GM21737 (cell line): ENCODE measurements at regions not wholly inside any gene's neighbourhood (a gene's known extent, or its start where the extent isn't known, plus 50 kb on each side); places are given as distances from the start of the nearest gene placed in this dataset.

Source experiments
- ATAC-seq: cut with Tn5 transposase; IDR thresholded peaks from one replicate; pipeline ENCODE4 v1.9.1; 2021; ENCODE audit warnings: mild to moderate bottlenecking, moderate library complexity; ENCODE audit not compliant: unreplicated experiment

GRCh38 chr6:141593311-141593710, 539.4 kb upstream of the GJE1 start:
- no peak for ATAC-seq

DNA sequence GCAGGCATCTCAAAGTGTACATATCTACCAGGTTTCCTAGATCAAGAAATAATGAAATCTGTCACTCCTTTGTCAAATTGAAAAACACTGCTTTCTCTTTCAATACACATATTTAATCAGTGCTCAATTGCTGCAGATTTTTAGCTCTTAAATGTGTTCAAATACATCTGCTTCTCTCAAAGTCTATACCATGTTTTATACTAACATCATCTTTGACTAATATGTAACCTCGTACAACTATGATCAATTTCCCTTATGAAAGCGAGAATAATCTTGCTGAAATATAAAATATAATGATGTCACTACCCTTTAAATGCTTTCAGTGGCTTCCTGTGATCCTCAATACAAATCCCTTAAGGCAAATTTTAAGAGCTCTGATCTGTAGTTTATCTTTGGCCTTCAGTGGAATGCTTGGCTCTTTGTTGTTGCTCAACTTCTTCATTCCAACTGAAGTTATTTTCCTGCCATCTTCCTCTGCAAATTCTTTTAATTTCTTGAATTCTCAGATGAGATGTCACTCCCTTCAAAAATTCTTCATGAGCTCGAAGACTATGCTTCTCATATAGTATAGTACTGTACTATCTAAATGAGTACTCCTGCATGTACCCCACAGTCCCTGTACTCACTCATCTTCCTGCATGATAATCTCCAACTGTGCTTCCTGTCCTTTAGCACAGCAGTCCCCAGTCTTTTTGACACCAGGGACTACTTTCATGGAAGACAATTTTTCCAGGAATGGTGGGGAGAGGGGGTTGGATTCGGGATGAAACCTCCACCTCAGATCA, 545.1 kb upstream of the GJE1 start:
- ATAC-seq, result no peak

DNA sequence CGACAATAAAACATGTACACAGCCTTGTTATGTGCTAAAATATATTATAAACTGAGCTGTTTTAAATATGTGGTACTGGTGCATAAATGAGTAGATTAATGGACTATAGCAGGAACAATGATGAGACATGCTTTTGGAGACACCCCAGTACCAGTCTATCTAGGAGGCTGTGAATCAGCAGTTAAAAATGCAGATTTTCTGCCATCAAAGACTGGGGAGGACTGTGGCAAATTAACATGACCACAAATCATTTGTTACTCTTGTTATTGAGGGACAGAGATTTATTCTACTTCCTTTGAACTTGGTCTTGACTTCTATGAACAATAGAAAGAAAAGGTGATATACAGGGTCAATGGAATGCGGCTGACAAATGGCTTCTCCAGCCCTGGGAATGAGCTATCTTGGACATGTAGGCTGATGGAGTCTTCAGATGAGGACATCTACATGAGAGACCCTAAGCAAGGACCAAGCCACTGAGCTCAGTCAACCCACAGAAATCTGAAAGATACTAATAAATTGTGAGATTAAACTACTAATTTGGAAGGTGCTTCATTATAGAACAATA, 551.7 kb upstream of the GJE1 start:
- no peak for ATAC-seq

GRCh38 chr6:141580131-141580530, 552.6 kb upstream of the GJE1 start:
- ATAC-seq, result no peak

GRCh38 chr6:141576751-141577150, 556.0 kb upstream of the GJE1 start:
- ATAC-seq, result no peak

- ATAC-seq, result peak; percentile 85
Observed at GRCh38 chr6:141562851-141563763, 569.6 kb upstream of the GJE1 start.

DNA sequence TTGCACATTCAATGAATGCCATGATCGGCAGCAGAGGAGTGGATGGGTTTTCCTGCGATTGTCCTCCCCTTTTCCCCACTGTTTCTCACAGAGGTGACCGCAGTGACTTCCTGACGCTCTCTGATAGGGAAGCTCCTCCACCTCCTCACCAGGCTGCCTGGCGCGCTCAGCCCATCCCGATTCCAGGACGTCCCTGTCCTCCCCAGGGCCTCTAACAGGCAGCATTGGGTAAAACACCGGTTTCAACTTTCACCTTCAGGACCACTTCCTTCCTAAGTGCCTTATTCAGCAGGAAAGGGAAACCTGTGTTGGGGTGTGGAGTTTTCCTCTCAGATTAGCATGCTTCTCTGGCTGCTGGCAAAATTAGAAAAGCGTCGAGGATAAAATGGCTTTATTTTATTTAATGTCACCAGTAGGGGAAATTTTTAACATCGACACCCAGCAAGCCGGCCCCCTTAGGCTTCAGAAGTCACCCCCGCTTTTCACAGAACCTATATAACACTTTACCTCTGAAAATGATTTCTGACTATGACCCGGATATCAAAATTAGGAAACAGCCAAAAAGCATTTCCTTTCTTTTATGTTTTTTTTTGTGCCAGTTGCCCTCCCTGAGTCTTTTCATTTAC, 570.4 kb upstream of the GJE1 start:
- peak; percentile 22 for ATAC-seq

- no peak for ATAC-seq
Observed at GRCh38 chr6:141561154-141561553, 571.6 kb upstream of the GJE1 start.

DNA sequence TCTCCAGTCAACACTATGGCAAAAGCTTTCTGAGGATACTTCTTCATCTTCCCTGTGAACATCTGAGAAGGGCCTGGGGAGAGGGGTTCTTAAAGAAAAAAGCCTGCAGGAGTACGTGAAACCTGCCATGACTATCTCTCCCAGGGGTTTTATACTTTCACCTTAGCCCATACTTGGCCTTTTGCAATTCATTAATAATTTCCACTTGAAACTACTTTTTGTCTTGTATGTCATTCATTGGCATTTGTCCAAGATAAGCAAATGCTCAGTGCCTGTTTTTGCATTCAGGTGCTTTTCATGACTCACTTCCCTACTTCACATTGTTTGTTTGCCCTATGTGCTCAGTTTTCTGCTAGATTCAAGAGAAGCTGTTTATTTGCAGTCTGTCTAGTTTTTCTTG, 580.3 kb upstream of the GJE1 start:
- peak; percentile 85 for ATAC-seq

GRCh38 chr6:141552031-141552430, 580.7 kb upstream of the GJE1 start:
- ATAC-seq, result no peak

GRCh38 chr6:141551318-141551717, 581.4 kb upstream of the GJE1 start:
- no peak for ATAC-seq

DNA sequence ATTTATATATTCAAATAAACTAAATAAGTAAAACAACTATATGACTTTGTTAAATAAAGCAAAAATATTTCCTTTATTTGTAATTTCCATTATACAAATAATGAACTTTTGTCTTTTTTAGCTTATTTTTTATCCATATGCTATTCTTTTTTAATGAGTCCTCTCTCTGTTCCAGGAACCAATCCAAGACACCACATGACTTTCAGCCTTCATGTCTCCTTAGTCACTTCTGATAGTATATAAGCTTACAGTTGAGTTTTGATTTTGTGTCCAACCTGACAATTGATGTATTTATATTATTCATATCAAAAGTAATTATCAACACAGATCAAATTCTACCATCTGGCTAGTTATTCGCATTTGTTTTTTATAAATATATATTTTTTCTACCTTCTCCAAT, 582.3 kb upstream of the GJE1 start:
- ATAC-seq, result no peak

GRCh38 chr6:141548966-141549365, 583.8 kb upstream of the GJE1 start:
- no peak for ATAC-seq

- no peak for ATAC-seq
Observed at GRCh38 chr6:141541581-141542324, 591.0 kb upstream of the GJE1 start.

DNA sequence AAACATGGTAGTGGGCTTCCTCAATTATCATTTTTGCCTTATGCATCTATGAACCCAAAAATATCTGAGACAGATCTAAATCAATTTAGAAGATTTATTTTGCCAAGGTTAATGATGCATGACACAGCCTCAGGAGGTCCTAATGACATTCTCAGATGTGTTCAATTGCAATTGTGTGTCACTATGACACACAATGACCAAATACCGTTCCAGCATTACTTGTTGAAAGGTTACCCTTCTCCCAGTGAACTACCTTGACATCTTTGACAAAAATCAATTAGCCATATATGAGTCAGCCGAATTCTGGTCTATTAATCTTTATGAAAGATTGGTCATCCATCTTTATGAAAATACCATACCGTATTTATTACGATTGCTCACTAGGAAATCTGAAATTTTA, 592.5 kb upstream of the GJE1 start:
- ATAC-seq, result no peak

DNA sequence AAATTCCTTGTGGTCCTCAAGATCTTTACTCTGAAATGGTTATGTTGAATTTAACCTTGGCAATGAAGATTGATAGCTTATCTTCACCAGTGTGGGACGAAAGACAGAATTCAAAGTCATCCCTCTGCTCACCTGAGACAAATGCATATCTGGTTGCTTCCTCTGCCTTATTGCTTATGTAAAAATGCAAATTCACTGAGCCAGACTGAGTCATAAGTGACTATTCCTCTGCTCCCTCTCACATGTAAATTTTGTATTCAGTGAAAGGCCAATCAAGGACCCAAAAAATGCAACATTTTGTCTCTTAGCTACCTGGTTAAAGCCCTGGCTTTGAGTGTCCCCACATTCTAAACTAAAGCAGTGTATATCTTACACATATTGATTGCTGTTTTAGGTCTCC, 593.1 kb upstream of the GJE1 start:
- no peak for ATAC-seq

- no peak for ATAC-seq
Observed at GRCh38 chr6:141532211-141532610, 600.5 kb upstream of the GJE1 start.

GRCh38 chr6:141531040-141531439, 601.7 kb upstream of the GJE1 start:
- no peak for ATAC-seq

GRCh38 chr6:141528596-141528995, 604.1 kb upstream of the GJE1 start:
- no peak for ATAC-seq

- no peak for ATAC-seq
Observed at GRCh38 chr6:141526985-141527384, 605.7 kb upstream of the GJE1 start.

GRCh38 chr6:141521440-141521839, 611.3 kb upstream of the GJE1 start:
- no peak for ATAC-seq
